ENCODE measurements at regions not wholly inside any gene's neighbourhood (a gene's known extent, or its start where the extent isn't known, plus 50 kb on each side); places are given as distances from the start of the nearest gene placed in this dataset.

GRCh38 chr14:44154874-44155273, 352.2 kb downstream of the FSCB start:
- TF ChIP-seq, protein P1, sequence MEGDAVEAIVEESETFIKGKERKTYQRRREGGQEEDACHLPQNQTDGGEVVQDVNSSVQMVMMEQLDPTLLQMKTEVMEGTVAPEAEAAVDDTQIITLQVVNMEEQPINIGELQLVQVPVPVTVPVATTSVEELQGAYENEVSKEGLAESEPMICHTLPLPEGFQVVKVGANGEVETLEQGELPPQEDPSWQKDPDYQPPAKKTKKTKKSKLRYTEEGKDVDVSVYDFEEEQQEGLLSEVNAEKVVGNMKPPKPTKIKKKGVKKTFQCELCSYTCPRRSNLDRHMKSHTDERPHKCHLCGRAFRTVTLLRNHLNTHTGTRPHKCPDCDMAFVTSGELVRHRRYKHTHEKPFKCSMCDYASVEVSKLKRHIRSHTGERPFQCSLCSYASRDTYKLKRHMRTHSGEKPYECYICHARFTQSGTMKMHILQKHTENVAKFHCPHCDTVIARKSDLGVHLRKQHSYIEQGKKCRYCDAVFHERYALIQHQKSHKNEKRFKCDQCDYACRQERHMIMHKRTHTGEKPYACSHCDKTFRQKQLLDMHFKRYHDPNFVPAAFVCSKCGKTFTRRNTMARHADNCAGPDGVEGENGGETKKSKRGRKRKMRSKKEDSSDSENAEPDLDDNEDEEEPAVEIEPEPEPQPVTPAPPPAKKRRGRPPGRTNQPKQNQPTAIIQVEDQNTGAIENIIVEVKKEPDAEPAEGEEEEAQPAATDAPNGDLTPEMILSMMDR (conservative IDR thresholded peaks at IDR 0.05) = no peak
- TF ChIP-seq ZFX (IDR thresholded peaks at IDR 0.05) = no peak
- H3K27ac ChIP-seq = 0 out of 2 replicates have a peak overlapping the region, but pooled peaks have one; percentile 1

DNA sequence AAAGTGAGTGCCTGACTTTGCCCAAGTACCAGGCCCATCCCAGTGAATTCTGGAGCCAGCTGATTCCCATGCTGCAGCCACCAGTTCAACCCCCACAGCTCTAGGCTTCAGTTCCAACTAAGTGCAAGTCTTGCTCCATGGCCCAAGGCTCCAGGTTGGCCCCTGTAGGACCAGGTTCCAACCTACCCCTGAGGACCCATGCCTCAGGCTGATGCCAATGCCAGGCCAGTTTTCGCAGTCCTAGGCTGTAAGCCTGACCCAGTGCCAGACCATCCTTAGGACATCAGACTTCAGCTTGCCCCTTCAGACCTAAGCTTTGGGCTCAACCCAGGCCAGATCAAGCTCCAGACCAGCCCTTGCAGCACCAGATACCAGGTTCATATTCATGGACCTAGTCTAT, 352.6 kb downstream of the FSCB start:
- 0 out of 2 replicates have a peak overlapping the region, but pooled peaks have one; percentile 1 for H3K27ac ChIP-seq
- TF ChIP-seq, protein P1 (conservative IDR thresholded peaks at IDR 0.05) = no peak
- no peak for TF ChIP-seq ZFX (IDR thresholded peaks at IDR 0.05)

- TF ChIP-seq ZFX (IDR thresholded peaks at IDR 0.05) = no peak
- TF ChIP-seq, protein P1 (conservative IDR thresholded peaks at IDR 0.05) = no peak
Measured at GRCh38 chr14:44151130-44151820, 355.8 kb downstream of the FSCB start.

DNA sequence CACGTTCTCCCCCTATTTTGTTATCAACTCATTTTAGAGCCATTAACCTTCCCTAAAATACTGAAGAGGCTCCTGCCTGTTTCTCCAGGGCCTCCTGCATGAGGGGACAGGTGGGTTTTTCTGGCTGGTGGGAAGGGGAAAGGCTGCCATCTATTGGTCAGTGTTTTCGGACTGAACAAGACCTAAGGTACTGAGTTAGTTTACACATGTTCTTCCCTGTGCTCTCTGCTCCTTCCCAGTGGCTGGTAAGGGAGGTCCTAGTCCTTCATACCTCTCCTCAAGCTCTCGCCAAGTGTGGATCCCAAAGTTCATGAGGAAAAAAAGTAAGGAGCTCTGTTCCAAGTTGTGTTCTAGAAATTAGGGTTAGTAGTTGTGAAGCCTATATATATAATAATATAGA, 357.5 kb downstream of the FSCB start:
- TF ChIP-seq, protein P1 (conservative IDR thresholded peaks at IDR 0.05) = peak; percentile 81
- no peak for TF ChIP-seq ZFX (IDR thresholded peaks at IDR 0.05)
- no peak overlapping the region for H3K27ac ChIP-seq

More at GRCh38 chr14:44151130-44151820, 355.8 kb downstream of the FSCB start:
- no peak overlapping the region for H3K27ac ChIP-seq

DNA sequence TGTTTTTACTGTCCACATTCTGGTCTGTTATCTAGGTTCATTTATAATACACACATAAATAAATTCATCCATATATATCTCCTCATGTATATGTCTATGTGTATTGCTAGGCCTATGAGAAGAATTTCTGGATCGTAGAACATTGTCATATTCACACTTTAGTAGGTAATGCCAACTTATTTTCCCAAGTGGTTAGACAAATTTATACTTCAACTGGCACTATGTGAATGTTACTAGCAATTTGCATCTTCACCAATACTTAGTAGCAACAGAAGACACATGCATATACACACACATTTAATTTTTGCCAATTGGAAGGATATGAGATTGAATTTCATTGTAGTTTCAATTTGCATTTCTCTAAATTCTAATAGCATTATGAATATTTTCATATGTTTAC, 365.1 kb downstream of the FSCB start:
- no peak for TF ChIP-seq ZFX (IDR thresholded peaks at IDR 0.05)
- TF ChIP-seq, protein P1 (conservative IDR thresholded peaks at IDR 0.05) = no peak

GRCh38 chr14:44135972-44136371, 371.1 kb downstream of the FSCB start:
- no peak for TF ChIP-seq ZFX (IDR thresholded peaks at IDR 0.05)
- TF ChIP-seq, protein P1 (conservative IDR thresholded peaks at IDR 0.05) = no peak
- H3K27ac ChIP-seq = no peak overlapping the region

More for the DNA sequence above, 365.1 kb downstream of the FSCB start:
- no peak overlapping the region for H3K27ac ChIP-seq

- TF ChIP-seq, protein P1 (conservative IDR thresholded peaks at IDR 0.05) = no peak
- TF ChIP-seq ZFX (IDR thresholded peaks at IDR 0.05) = no peak
- H3K27ac ChIP-seq = no peak overlapping the region
Measured at GRCh38 chr14:44131861-44132260, 375.2 kb downstream of the FSCB start.
